H1 (cell line): ENCODE measurements at regions not wholly inside any gene's neighbourhood (a gene's known extent, or its start where the extent isn't known, plus 50 kb on each side); places are given as distances from the start of the nearest gene placed in this dataset.

Source experiments
- CTCF ChIA-PET: fragments of 300-600 bp; sonication (Branson Sonifier 250); formaldehyde crosslinking; loops from one replicate; lab custom pipeline; 2021; ENCODE audit not compliant: partially characterized antibody; lab: Charles Lee
- POLR2A ChIA-PET: fragments of 300-600 bp; sonication (Branson Sonifier 250); formaldehyde crosslinking; loops from one replicate; lab custom pipeline; 2021; ENCODE audit warnings: inconsistent platforms; ENCODE audit not compliant: partially characterized antibody; lab: Charles Lee
- DNase-seq, 2 experiments: peaks; one replicate each; pipeline versions ENCODE4 v3.0.0 to v3.0.0-alpha.2; 2010 to 2022; ENCODE audit warnings: low spot score in 2 of 2, low read depth in 1 of 2, mixed read lengths in 1 of 2
- FAIRE-seq: peaks from 2 replicates; lab custom pipeline; 2011; peaks lifted over from hg19 to GRCh38; lab: Jason Lieb, UNC
- H2AFZ ChIP-seq: 2 replicates; pipeline ENCODE4 v1.8.1; 2012; ENCODE audit warnings: low read length, inconsistent platforms
- H2AK5ac ChIP-seq: 2 replicates; pipeline ENCODE4 v1.6.1; 2013; ENCODE audit warnings: low read depth, low read length
- H2BK120ac ChIP-seq: replicated peaks from 2 replicates; pipeline ENCODE3; 2013; ENCODE audit warnings: low read depth, low read length, inconsistent platforms
- H2BK12ac ChIP-seq: 2 replicates; pipeline ENCODE4 v1.6.1; 2013; ENCODE audit warnings: low read depth, low read length
- H2BK15ac ChIP-seq: 2 replicates; pipeline ENCODE4 v1.6.1; 2013; ENCODE audit warnings: low read length
- H2BK20ac ChIP-seq: 2 replicates; pipeline ENCODE4 v1.6.1; 2013; ENCODE audit warnings: low read length
- H2BK5ac ChIP-seq: 2 replicates; pipeline ENCODE4 v1.6.1; 2013; ENCODE audit warnings: low read depth, low read length
- H3K14ac ChIP-seq: 2 replicates; pipeline ENCODE4 v1.6.1; 2013; ENCODE audit warnings: inconsistent platforms; ENCODE audit not compliant: insufficient read length
- H3K18ac ChIP-seq: 2 replicates; pipeline ENCODE4 v1.6.1; 2013; ENCODE audit warnings: low read length; ENCODE audit errors: extremely low read depth
- H3K23ac ChIP-seq: 2 replicates; pipeline ENCODE4 v1.6.1; 2013; ENCODE audit warnings: inconsistent platforms; ENCODE audit not compliant: insufficient read length
- H3K23me2 ChIP-seq: 2 replicates; pipeline ENCODE4 v1.6.1; 2013; ENCODE audit warnings: low read depth, low read length
- H3K27ac ChIP-seq: 2 replicates; pipeline ENCODE4 v1.6.1; 2011; ENCODE audit warnings: low read depth, low read length, inconsistent platforms
- H3K27me3 ChIP-seq, 4 experiments: replicated peaks in 1 of 4; 1 replicate in 1 of 4; 2 replicates in 3 of 4; pipeline versions ENCODE4 v1.6.1 to v1.8.1; 2011 to 2013; ENCODE audit warnings: low read length in 3 of 4, mild to moderate bottlenecking in 3 of 4, inconsistent platforms in 2 of 4, mixed read lengths in 2 of 4, moderate library complexity in 1 of 4; ENCODE audit not compliant: control insufficient read depth in 3 of 4, insufficient read depth in 3 of 4; ENCODE audit errors: extremely low read depth in 1 of 4
- H3K36me3 ChIP-seq, 4 experiments: 2 replicates each; pipeline versions ENCODE4 v1.6.1 to v1.8.1; 2011 to 2013; ENCODE audit warnings: mild to moderate bottlenecking in 4 of 4, low read length in 3 of 4, moderate library complexity in 2 of 4, control low read depth in 1 of 4, inconsistent platforms in 1 of 4; ENCODE audit not compliant: insufficient read depth in 4 of 4, control insufficient read depth in 2 of 4
- H3K4ac ChIP-seq: replicated peaks from 2 replicates; pipeline ENCODE3; 2013; ENCODE audit warnings: low read length, low read depth, mixed read lengths, inconsistent platforms; ENCODE audit not compliant: insufficient read length
- H3K4me1 ChIP-seq, 4 experiments: replicated peaks in 1 of 4; 1 replicate in 1 of 4; 2 replicates in 3 of 4; pipeline versions ENCODE4 v1.6.1 to v1.8.1; 2011 to 2013; ENCODE audit warnings: low read length in 3 of 4, inconsistent platforms in 2 of 4, mixed read lengths in 1 of 4; ENCODE audit not compliant: insufficient read depth in 4 of 4, control insufficient read depth in 3 of 4
- H3K4me2 ChIP-seq, 2 experiments: 2 replicates each; pipeline versions ENCODE4 v1.6.1 to v1.8.1; 2011 to 2013; ENCODE audit warnings: low read depth in 2 of 2, low read length in 2 of 2, control low read depth in 1 of 2, inconsistent platforms in 1 of 2, mild to moderate bottlenecking in 1 of 2; ENCODE audit not compliant: insufficient read depth in 1 of 2
- H3K4me3 ChIP-seq, 4 experiments: fragments of 200-600, 300-600 bp in 1 of 4; sonication (generic), shearing (Covaris generic), sonication (Bioruptor Twin) in 1 of 4; 2 replicates each; pipeline versions ENCODE4 v1.5.1 to v1.8.1; 2011 to 2016; ENCODE audit warnings: low read length in 4 of 4, low read depth in 3 of 4, control low read depth in 2 of 4, inconsistent platforms in 2 of 4, mild to moderate bottlenecking in 2 of 4, mixed read lengths in 1 of 4, moderate library complexity in 1 of 4; ENCODE audit not compliant: insufficient read depth in 2 of 4; ENCODE audit errors: extremely low read depth in 1 of 4
- H3K56ac ChIP-seq: replicated peaks from 2 replicates; pipeline ENCODE3; 2013; ENCODE audit warnings: low read depth, mild to moderate bottlenecking, mixed read lengths, low read length, inconsistent platforms; ENCODE audit not compliant: insufficient read length
- H3K79me1 ChIP-seq: 2 replicates; pipeline ENCODE4 v1.6.1; 2013; ENCODE audit warnings: low read depth, low read length, control low read depth
- H3K79me2 ChIP-seq, 2 experiments: 2 replicates each; pipeline versions ENCODE4 v1.6.1 to v1.8.1; 2012 to 2013; ENCODE audit warnings: low read length in 2 of 2, mild to moderate bottlenecking in 2 of 2, inconsistent platforms in 1 of 2; ENCODE audit not compliant: insufficient read depth in 2 of 2, control insufficient read depth in 1 of 2
- H3K9ac ChIP-seq, 4 experiments: replicated peaks in 1 of 4; 1 replicate in 1 of 4; 2 replicates in 3 of 4; pipeline versions ENCODE4 v1.6.1 to v1.8.1; 2011 to 2013; ENCODE audit warnings: low read depth in 3 of 4, low read length in 3 of 4, control low read depth in 2 of 4, mild to moderate bottlenecking in 2 of 4, moderate library complexity in 2 of 4, inconsistent platforms in 1 of 4; ENCODE audit errors: extremely low read depth in 1 of 4
- H3K9me3 ChIP-seq, 2 experiments: 2 replicates each; pipeline versions ENCODE4 v1.6.1 to v1.8.1; 2012 to 2013; ENCODE audit warnings: mild to moderate bottlenecking in 2 of 2, moderate library complexity in 2 of 2, control low read depth in 1 of 2, inconsistent platforms in 1 of 2, low read depth in 1 of 2, low read length in 1 of 2, mixed read lengths in 1 of 2; ENCODE audit not compliant: insufficient read depth in 2 of 2
- H4K20me1 ChIP-seq, 2 experiments: replicated peaks in 1 of 2; 2 replicates each; pipeline versions ENCODE3 to v1.8.1; 2011 to 2013; ENCODE audit warnings: inconsistent platforms in 2 of 2, low read length in 2 of 2, mild to moderate bottlenecking in 1 of 2; ENCODE audit not compliant: insufficient read depth in 2 of 2, control insufficient read depth in 1 of 2
- H4K5ac ChIP-seq: 2 replicates; pipeline ENCODE4 v1.6.1; 2013; ENCODE audit warnings: low read length, low read depth, mixed read lengths, inconsistent platforms; ENCODE audit not compliant: insufficient read length
- H4K8ac ChIP-seq: 2 replicates; pipeline ENCODE4 v1.8.0; 2013; ENCODE audit warnings: mild to moderate bottlenecking, moderate library complexity, low read length, inconsistent platforms; ENCODE audit not compliant: insufficient read depth; ENCODE audit errors: extremely low read depth
- H4K91ac ChIP-seq: replicated peaks from 2 replicates; pipeline ENCODE3; 2013; ENCODE audit warnings: low read length, mixed read lengths, inconsistent platforms; ENCODE audit not compliant: insufficient read length
- ATF2 ChIP-seq: IDR thresholded peaks from 2 replicates; pipeline ENCODE4 v1.6.1; 2012; ENCODE audit warnings: low read length, inconsistent platforms
- CBX8 ChIP-seq: fragments of 300-800, 300-1000 bp; sonication (generic); IDR thresholded peaks from 2 replicates; pipeline ENCODE4 v1.7.1; 2016; ENCODE audit warnings: low read depth, low read length, borderline replicate concordance
- CTBP2 ChIP-seq: IDR thresholded peaks from 2 replicates; pipeline ENCODE4 v1.7.0; 2011; ENCODE audit warnings: borderline replicate concordance, mild to moderate bottlenecking, moderate library complexity, mixed read lengths, low read length; ENCODE audit not compliant: insufficient read depth, insufficient read length
- EZH2 ChIP-seq: fragments of 200-600 bp; sonication (generic); IDR thresholded peaks from 2 replicates; pipeline ENCODE4 v1.7.1; 2012; ENCODE audit warnings: low read depth, mild to moderate bottlenecking, moderate library complexity, low read length, inconsistent platforms; ENCODE audit not compliant: severe bottlenecking
- FOSL1 ChIP-seq: IDR thresholded peaks from 2 replicates; pipeline ENCODE4 v1.6.1; 2011; ENCODE audit warnings: mild to moderate bottlenecking, low read depth, low read length, moderate library complexity; ENCODE audit not compliant: insufficient read depth
- GTF2F1 ChIP-seq: IDR thresholded peaks from 2 replicates; pipeline ENCODE4 v1.6.1; 2012; ENCODE audit warnings: low read depth, low read length, improper control_type of control experiment, borderline replicate concordance
- POU5F1 ChIP-seq: IDR thresholded peaks from 2 replicates; pipeline ENCODE4 v1.6.1; 2011; ENCODE audit warnings: low read depth, mild to moderate bottlenecking, low read length, moderate library complexity
- USF2 ChIP-seq: IDR thresholded peaks from 2 replicates; pipeline ENCODE4 v1.6.1; 2011; ENCODE audit warnings: low read length, improper control_type of control experiment
- WGBS, 2 experiments: shearing (Covaris generic) in 1 of 2; methylation state at CpG; one replicate each; pipeline versions ENCODE4 v1.1.6 to v1.1.7; 2013 to 2015; ENCODE audit warnings: low lambda C conversion rate in 2 of 2, mixed read lengths in 2 of 2, inconsistent platforms in 1 of 2, low coverage in 1 of 2, missing lambda C conversion rate in 1 of 2; ENCODE audit not compliant: insufficient replicate concordance in 2 of 2, insufficient coverage in 1 of 2, insufficient read length in 1 of 2; ENCODE audit errors: extremely low coverage in 1 of 2, missing lambda C conversion rate in 1 of 2; 5-methylcytosine and 5-hydroxymethylcytosine counted together

GRCh38 chr1:57494530-57495079 lies 70.7 kb upstream of the DAB1 start:
- no peak overlapping the region for H2BK12ac ChIP-seq
- FAIRE-seq (no peak), DNase-seq (no peak)
- no peaks in the 10 kb centered on the region; the same call in 1 of the 2 replicates for H3K23me2 ChIP-seq
- H2BK120ac ChIP-seq = no peak overlapping the region
- no peak overlapping the region for H3K23ac ChIP-seq
- no peaks in the 10 kb centered on the region for H3K79me1 ChIP-seq
- H2BK15ac ChIP-seq = no peak overlapping the region
- 88% methylated on average over 6 of the region's 6 CpGs; no CpG with 5 or more reads in 1 of the 2 experiments for WGBS, 2 experiments
- no peaks in the 10 kb centered on the region for H3K9me3 ChIP-seq
- H3K27me3 ChIP-seq = no peaks in the 10 kb centered on the region
- no peak overlapping the region for H2BK20ac ChIP-seq
- ChIA-PET CTCF (interaction anchor here (0.6 to 1.3 kb wide), 2 partner anchors 8 to 138 kb away, joined by 3 to 4 read pairs; no protein-coding TSS in a partner anchor), POLR2A (no interaction called here)
- no peaks in the 10 kb centered on the region for H3K36me3 ChIP-seq
- H4K5ac ChIP-seq = no peak overlapping the region
- no peak overlapping the region for H4K8ac ChIP-seq
- no peak overlapping the region for H3K18ac ChIP-seq
- H2BK5ac ChIP-seq = no peak overlapping the region
- H2AFZ ChIP-seq = no peak overlapping the region
- H4K20me1 ChIP-seq = no peaks in the 10 kb centered on the region
- no peak overlapping the region for H4K91ac ChIP-seq
- H3K4me1 ChIP-seq = peaks cover 0 to 5% (median 0%) of the 10 kb centered on the region in 4 experiments; a peak in 1 of 7 replicates
- no peak overlapping the region for H3K9ac ChIP-seq
- H2AK5ac ChIP-seq = no peak overlapping the region
- no peaks in the 10 kb centered on the region for H3K79me2 ChIP-seq
- no peak overlapping the region for H3K4me3 ChIP-seq
- H3K27ac ChIP-seq = no peak overlapping the region
- no peak overlapping the region for H3K4ac ChIP-seq
- TF ChIP-seq CTBP2 = no peak
- no peak for TF ChIP-seq GTF2F1
- TF ChIP-seq POU5F1 = no peak
- no peak for TF ChIP-seq CBX8
- no peak for TF ChIP-seq EZH2
- no peak for TF ChIP-seq FOSL1
- TF ChIP-seq ATF2 = no peak
- no peak for TF ChIP-seq USF2
- TF ChIP-seq, all 59 proteins: peak for 0
- Histone ChIP-seq H3K4me2 (no peak overlapping the region), H3K14ac (no peak overlapping the region), H3K56ac (no peak overlapping the region)
